CD4-positive, alpha-beta T cell treated with Interleukin-17A for 1 hour (primary cell): ENCODE measurements at regions not wholly inside any gene's neighbourhood (a gene's known extent, or its start where the extent isn't known, plus 50 kb on each side); places are given as distances from the start of the nearest gene placed in this dataset.
"Not testable (repeated sequence)": the region's sequence is repeated elsewhere in the genome, so short reads cannot be mapped to it uniquely, and the experiment has no call there.

Source experiments
- DNase-seq: peaks from one replicate; pipeline ENCODE4 v3.0.0-alpha.2; 2020

DNA sequence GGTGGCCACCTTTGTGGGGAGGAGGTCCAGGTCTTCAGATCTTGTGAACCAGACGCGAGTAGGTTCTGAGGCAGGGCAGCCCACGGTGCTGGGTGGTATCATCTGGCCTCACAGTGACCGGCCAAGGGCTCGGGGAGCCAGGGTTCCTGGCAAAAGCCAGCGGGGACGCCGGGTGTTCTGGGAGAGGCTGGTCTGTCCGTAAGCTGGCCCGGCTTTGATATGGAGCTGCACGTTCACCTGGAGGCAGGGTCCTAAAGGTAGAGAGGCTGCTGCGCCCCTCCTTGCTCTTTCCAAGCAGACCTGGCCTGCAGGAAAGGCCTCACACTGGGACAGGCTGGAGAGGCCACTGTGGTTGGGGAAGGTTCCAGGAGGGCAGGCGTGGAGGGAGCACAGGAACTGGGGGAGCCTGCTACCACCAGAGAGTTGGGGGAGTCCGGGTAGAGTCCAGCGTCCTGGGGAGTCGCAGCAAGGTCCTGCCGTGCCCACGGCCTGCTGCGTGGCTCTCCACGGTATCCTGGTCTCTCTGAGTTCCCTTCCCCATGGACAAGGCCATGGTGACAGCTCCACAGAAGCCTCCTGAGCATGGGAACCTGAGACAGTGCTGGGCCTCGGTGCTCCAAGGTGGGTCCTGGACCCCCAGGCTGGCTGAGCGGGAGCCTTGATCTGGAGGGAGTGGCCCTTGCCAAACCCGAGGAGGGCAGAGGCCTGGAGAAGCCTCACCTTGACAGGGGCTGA is 452.4 kb upstream of the B3GAT1 start:
- no peak for DNase-seq

DNA sequence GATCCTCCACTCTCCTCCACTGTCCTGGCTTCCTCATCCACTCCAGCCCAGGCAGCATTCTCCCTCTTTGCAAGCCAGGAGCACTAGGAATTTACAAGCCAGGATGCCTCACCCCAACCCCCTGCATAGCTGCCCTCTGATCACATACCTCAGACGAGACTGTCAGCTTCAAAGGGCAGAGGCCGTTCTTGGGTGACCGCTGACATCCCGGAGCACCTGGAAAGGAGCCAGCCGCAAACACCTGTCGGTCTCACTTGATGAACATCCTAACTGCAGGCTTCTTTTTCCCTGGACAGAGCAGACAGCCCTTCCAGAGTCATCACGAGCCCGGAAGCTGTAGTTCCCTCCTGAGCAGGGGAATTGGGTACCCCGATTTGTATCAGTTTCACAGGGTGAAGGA is 451.3 kb upstream of the B3GAT1 start:
- DNase-seq = no peak

DNA sequence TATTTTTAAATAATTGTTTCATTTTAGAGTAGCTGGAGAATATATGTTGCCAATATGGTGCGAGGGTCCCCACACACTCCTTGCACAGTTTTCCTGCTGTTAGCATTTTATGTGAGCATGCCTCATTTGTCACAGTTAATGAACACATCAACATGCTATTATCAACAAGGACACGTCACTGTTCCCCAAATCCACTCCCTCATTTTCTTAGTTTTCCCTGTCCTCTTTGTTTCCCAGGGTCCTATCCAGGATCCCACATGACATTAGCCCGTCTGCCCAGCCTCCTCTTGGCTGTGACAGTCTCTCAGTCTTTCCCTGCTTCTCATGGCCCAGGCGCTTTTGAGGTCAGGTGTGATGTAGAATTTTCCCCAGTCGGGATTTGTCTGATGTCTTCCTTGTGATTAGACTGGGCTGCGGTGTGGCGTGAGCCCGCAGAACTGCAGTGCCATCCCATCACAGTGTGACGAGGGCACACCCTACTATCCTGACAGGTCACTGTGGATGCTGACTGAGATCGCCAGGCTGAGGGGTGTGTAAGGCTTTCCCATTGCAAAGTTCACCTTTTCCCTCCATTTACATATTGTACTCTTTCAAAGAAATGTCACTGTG is 450.6 kb upstream of the B3GAT1 start:
- DNase-seq = no peak

DNA sequence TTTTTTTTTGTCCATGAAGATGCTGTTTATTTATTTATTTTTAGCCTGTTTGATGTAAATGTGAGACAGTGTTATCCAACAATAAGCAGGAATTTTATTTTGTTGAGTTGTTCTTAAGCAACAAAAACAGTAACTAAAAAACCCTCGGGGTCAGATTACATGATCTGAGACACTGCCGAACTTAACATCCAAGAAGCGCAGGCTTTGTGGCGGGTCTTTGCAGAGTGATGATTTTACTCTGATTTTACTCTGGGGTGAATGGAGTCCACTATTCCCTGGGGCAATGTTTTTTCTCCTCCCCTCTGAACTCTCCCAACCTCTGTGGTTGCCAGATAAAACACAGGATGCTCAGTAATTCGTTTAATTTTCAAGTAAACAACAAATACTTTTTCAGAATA is 450.1 kb upstream of the B3GAT1 start:
- no peak for DNase-seq

- no peak for DNase-seq
These were observed 449.6 kb upstream of the B3GAT1 start for GRCh38 chr11:134861490-134862104.

GRCh38 chr11:134858783-134859480 is 446.9 kb upstream of the B3GAT1 start:
- no peak for DNase-seq

GRCh38 chr11:134857035-134857434 is 445.0 kb upstream of the B3GAT1 start:
- DNase-seq = no peak

GRCh38 chr11:134856056-134856971 is 444.3 kb upstream of the B3GAT1 start:
- no peak for DNase-seq

DNA sequence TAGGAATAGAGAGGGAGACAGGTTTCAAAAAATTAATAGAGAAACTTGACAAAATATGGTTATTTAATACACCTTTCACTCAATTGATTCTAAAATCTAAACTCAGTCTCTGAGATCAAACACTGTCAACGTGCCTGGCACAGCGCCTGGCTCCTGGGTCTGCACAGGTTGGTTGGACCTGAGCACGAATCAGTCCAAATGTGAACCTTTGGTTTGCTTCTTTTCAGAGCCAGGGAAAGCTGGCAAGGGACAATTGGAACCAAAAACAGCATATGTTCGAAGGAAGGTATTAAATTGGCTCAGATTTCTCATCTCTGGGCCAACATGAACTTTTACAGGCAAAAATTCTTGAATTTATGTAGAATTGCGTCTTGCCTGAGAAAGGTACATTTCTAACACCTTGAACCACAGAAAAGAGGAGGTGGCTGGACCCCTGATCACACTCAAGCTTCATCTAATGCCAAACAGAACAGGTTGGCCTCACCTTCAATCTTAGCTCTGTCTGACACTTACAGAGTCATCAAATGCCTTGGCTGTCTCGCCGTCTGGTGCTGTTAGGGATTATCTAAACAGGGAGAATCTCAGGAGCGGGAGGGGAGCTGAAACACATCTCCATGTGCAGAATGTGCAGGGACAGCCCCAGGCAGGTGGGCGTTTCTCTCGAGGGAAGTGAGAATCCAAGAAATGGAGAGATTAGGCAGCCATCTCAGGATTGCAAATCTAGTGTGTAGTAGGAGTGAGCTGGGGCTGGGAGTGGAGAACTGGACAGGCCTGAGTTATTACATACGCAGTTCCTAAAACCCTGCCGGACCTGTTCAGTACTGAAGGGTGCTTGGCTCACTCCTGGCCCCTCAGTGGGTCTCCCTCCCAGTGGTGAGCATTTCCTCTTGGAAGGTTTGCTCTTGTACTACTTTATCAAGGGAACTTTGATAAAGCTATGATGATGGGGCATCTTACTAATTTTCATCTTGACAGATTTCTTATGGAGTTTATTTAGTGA is 442.2 kb upstream of the B3GAT1 start:
- no peak for DNase-seq

DNA sequence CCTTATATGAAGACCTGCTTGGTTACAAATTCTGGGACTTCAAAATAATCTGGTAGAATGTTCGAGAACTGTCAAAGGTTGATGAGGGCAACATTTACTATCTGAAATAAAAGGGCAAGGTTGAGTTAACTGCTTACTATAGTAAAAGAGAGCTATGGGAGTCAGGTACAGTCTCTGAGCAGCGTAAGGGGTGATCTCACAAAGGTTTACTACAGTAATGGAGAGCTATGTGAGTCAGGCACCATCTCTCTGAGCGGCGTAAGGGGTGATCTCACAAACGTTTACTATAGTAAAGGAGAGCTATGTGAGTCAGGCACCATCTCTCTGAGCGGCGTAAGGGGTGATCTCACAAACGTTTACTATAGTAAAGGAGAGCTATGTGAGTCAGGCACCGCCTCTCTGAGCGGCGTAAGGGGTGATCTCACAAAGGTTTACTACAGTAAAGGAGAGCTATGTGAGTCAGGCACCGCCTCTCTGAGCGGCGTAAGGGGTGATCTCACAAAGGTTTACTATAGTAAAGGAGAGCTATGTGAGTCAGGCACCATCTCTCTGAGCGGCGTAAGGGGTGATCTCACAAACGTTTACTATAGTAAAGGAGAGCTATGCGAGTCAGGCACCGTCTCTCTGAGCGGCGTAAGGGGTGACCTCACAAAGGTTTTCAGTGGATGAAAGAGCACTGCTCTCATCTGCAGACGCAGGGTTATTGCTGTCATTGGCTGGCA is 439.6 kb upstream of the B3GAT1 start:
- not testable (repeated sequence) for DNase-seq

DNA sequence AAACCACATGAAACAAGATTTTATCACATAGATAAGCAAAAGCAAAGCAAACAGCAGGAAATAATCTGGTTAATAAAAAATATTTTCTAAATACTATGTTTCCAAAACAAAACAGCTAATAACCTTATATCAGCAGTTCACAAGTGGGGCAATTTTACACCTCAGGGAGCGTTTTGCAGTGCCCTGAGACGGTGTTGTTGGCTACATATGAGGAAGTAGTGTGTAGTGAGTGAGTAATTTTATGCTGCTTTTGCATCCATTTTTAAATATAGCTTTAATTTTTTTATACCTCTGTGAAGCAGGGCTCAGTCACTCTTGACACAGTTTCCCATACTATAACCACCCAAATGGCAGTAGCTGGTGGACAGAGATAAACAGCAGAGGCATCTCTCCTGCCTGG is 438.5 kb upstream of the B3GAT1 start:
- no peak for DNase-seq

DNA sequence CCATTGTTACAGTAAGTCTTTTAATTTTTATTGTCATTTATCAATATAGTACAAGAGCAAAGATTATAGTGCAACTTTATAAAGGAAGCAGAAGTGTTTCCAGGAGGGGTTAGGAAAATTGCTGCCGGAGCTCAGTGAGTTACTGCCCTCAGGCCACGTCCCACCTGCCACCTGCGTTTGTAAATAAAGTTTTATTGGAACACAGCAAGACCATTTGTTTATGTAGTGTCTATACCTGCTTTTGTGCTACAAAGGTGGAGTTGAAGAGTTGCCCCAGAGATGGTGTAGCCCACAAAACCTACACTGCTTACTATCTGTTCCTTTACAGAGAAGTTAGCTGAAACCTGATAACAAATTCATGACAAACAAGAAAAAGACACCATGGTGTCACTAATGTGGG is 437.8 kb upstream of the B3GAT1 start:
- no peak for DNase-seq

DNA sequence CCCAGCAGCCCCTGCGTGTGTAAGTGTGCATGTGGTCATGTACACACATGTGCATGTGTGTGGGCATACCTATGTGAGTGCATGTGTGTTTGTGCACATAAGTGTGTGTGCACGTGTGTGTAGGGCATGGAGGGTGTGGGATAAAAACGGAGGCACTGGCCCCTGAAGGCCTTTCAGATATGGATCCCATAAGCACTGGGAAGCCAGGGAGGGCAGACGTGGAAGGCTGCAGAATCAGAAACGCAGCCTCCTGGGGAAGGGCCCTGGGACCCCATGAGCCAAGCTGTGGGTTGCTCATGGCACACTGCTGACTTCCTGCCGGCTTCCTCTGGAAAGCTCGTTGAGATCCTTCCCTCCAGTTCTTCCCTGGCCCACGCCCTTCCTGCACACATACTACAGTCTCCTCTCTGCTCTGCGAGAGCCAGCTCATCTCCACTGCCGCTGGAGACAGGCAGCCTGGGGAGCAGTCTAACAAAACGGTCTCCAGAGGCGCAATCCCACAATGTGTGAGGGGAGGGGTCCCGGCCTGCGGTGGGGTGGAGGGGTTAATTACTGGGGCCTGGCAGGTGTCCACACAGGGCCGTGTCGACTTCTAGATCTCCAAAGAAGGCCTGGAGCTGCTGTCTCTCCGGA is 435.2 kb upstream of the B3GAT1 start:
- DNase-seq = no peak

GRCh38 chr11:134846328-134847082 is 434.5 kb upstream of the B3GAT1 start:
- DNase-seq = no peak

- no peak for DNase-seq
These were observed 433.7 kb upstream of the B3GAT1 start for GRCh38 chr11:134845474-134846327.

GRCh38 chr11:134844838-134845237 is 432.8 kb upstream of the B3GAT1 start:
- no peak for DNase-seq

DNA sequence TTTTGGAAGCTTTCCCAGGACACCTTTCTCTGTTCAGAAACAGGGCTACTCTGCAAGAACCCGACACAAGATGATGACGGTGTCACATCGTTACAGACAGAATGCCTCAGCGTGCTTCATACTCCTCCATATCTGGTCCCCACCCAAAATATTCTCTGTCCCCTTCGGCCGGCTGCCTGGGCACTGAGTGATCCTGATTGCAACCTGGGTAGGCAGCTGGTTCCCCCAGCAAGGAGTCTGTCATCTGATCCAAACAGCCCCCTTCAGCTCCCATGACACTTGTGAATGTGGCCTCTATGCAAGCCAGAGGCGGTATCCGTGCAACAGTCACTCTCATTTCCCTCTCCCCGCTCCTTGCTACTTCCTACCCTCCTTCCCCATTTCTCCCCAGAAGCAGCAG is 431.7 kb upstream of the B3GAT1 start:
- DNase-seq = no peak

DNA sequence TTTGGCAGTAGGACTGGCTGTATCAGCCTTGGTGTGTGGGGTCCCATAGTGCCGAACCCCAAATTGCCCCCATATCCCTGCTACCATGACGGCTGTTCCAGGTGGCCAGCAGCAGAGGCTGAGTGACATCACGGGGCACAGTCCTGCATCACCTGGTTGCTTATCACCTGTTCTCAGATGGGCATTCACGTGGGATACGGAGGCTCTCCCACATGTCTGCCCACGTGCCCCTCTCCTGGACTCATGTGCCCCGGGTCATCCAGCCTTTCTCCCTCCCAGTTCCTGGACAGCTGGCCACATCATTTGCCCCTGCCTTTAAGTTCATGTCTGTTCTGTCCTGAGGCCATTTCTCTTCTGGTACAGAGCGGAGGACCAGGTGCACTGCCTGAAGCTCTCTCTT is 431.0 kb upstream of the B3GAT1 start:
- DNase-seq = no peak
